ENCODE measurements at regions not wholly inside any gene's neighbourhood (a gene's known extent, or its start where the extent isn't known, plus 50 kb on each side); places are given as distances from the start of the nearest gene placed in this dataset.
A peak's percentile ranks its signal among the peaks of the same experiment; 100 is the strongest.

DNA sequence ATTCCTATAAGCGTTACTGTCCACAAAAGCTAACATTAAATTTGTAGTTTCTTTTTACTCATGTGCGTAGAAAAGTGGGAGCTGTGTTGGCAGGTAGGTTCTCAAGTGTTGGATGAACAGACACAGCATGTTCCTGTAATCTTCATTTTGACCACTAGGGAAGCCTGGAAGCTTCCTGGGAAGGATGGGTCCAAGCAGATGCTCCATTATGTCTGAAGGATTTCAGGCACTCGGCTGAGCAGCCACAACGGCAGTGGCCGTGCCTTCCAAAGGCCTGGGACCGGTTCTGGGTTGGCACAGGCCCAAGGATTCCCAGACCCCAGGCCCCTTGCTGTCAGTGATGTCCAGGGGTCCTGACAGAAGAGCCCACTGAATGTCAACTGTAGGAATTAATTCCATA is 386.3 kb downstream of the TNS3 start:
- Histone ChIP-seq H3K4me3 (ENCODE audit: low read depth, low read length, poor library complexity, severe bottlenecking) (no peak overlapping the region), H3K79me2 (ENCODE audit: insufficient read depth, low read depth, low read length) (no peaks in the 10 kb centered on the region), H3K9me2 (ENCODE audit: insufficient read depth, low read length) (no peaks in the 10 kb centered on the region), H2AFZ (ENCODE audit: low read length) (no peak overlapping the region), H3K36me3 (ENCODE audit: insufficient read depth, low read length) (no peaks in the 10 kb centered on the region), H3K27ac (ENCODE audit: low read depth, low read length, poor library complexity, severe bottlenecking) (no peak overlapping the region), H3K9me3 (ENCODE audit: low read length) (no peaks in the 10 kb centered on the region), H3K4me1 (ENCODE audit: insufficient read depth, low read length, poor library complexity, severe bottlenecking) (peaks cover 17% of the 10 kb centered on the region), H3K4me2 (ENCODE audit: low read length) (no peak overlapping the region), H4K20me1 (ENCODE audit: insufficient read depth, low read length) (no peaks in the 10 kb centered on the region)
- BruUV-seq (replicated peaks) = no TSS peak
- DNase-seq (ENCODE audit: low spot score) = no peak
- TF ChIP-seq EZH2phosphoT487 (IDR thresholded peaks at IDR 0.05; ENCODE audit: borderline replicate concordance, low read depth, low read length) = no peak
- TF ChIP-seq, protein P1, sequence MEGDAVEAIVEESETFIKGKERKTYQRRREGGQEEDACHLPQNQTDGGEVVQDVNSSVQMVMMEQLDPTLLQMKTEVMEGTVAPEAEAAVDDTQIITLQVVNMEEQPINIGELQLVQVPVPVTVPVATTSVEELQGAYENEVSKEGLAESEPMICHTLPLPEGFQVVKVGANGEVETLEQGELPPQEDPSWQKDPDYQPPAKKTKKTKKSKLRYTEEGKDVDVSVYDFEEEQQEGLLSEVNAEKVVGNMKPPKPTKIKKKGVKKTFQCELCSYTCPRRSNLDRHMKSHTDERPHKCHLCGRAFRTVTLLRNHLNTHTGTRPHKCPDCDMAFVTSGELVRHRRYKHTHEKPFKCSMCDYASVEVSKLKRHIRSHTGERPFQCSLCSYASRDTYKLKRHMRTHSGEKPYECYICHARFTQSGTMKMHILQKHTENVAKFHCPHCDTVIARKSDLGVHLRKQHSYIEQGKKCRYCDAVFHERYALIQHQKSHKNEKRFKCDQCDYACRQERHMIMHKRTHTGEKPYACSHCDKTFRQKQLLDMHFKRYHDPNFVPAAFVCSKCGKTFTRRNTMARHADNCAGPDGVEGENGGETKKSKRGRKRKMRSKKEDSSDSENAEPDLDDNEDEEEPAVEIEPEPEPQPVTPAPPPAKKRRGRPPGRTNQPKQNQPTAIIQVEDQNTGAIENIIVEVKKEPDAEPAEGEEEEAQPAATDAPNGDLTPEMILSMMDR (conservative IDR thresholded peaks at IDR 0.05; ENCODE audit: low read length) = peak; percentile 58
- ChIA-PET POLR2A (interaction anchor here (1.4 kb wide), 1 partner anchor 7 kb away, joined by 3 read pairs; no protein-coding TSS in a partner anchor), CTCF (ENCODE audit: unreplicated experiment) (no interaction called here)
- intact Hi-C loops (cut with micrococcal nuclease; ENCODE audit: unreplicated experiment) = no loop called here

- Histone ChIP-seq H3K9me3 (ENCODE audit: low read length) (no peaks in the 10 kb centered on the region), H3K36me3 (ENCODE audit: insufficient read depth, low read length) (no peaks in the 10 kb centered on the region), H4K20me1 (ENCODE audit: insufficient read depth, low read length) (no peaks in the 10 kb centered on the region), H3K4me2 (ENCODE audit: low read length) (no peak overlapping the region), H2AFZ (ENCODE audit: low read length) (no peak overlapping the region), H3K79me2 (ENCODE audit: insufficient read depth, low read depth, low read length) (no peaks in the 10 kb centered on the region), H3K9me2 (ENCODE audit: insufficient read depth, low read length) (no peaks in the 10 kb centered on the region), H3K27ac (ENCODE audit: low read depth, low read length, poor library complexity, severe bottlenecking) (no peak overlapping the region), H3K4me1 (ENCODE audit: insufficient read depth, low read length, poor library complexity, severe bottlenecking) (peaks cover 17% of the 10 kb centered on the region), H3K4me3 (ENCODE audit: low read depth, low read length, poor library complexity, severe bottlenecking) (no peak overlapping the region)
- no peak for DNase-seq (ENCODE audit: low spot score)
- CTCF ChIA-PET (ENCODE audit: unreplicated experiment) = no interaction called here
- no TSS peak for BruUV-seq (replicated peaks)
- intact Hi-C loops (cut with micrococcal nuclease; ENCODE audit: unreplicated experiment) = no loop called here
- TF ChIP-seq, protein P1 (conservative IDR thresholded peaks at IDR 0.05; ENCODE audit: low read length) = no peak
- TF ChIP-seq EZH2phosphoT487 (IDR thresholded peaks at IDR 0.05; ENCODE audit: borderline replicate concordance, low read depth, low read length) = no peak
- POLR2A ChIA-PET = no interaction called here
These were observed 387.3 kb downstream of the TNS3 start for GRCh38 chr7:47194516-47195057.

DNA sequence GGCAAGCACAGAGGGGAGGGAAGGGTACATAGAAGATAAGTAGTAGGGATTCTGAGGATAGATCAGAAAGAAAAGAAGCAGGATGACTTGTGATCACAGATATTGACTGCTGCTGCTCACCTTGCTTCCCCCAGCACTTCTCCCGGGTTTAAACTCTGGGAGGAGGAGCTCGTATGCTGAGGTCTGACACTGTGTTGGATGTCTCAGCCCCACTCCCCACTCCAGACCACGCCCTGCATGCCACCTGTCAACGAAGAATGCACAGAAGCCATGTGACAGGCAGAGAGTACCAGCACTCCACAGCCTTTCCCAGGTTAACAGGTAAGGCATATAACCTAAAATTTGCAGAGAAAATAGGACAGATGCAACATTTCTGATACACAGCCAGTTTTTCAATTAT is 388.9 kb downstream of the TNS3 start:
- no peaks in the 10 kb centered on the region for H3K36me3 ChIP-seq (ENCODE audit: insufficient read depth, low read length)
- H3K27ac ChIP-seq (ENCODE audit: low read depth, low read length, poor library complexity, severe bottlenecking) = no peak overlapping the region
- H3K9me2 ChIP-seq (ENCODE audit: insufficient read depth, low read length) = no peaks in the 10 kb centered on the region
- no peak overlapping the region for H3K4me2 ChIP-seq (ENCODE audit: low read length)
- no TSS peak for BruUV-seq (replicated peaks)
- H4K20me1 ChIP-seq (ENCODE audit: insufficient read depth, low read length) = no peaks in the 10 kb centered on the region
- H3K79me2 ChIP-seq (ENCODE audit: insufficient read depth, low read depth, low read length) = no peaks in the 10 kb centered on the region
- no peak for DNase-seq (ENCODE audit: low spot score)
- CTCF ChIA-PET (ENCODE audit: unreplicated experiment) = no interaction called here
- POLR2A ChIA-PET = no interaction called here
- intact Hi-C loops (cut with micrococcal nuclease; ENCODE audit: unreplicated experiment) = no loop called here
- peaks cover 28% of the 10 kb centered on the region for H3K4me1 ChIP-seq (ENCODE audit: insufficient read depth, low read length, poor library complexity, severe bottlenecking)
- TF ChIP-seq, protein P1 (conservative IDR thresholded peaks at IDR 0.05; ENCODE audit: low read length) = no peak
- TF ChIP-seq EZH2phosphoT487 (IDR thresholded peaks at IDR 0.05; ENCODE audit: borderline replicate concordance, low read depth, low read length) = no peak
- H3K4me3 ChIP-seq (ENCODE audit: low read depth, low read length, poor library complexity, severe bottlenecking) = no peak overlapping the region
- no peaks in the 10 kb centered on the region for H3K9me3 ChIP-seq (ENCODE audit: low read length)
- H2AFZ ChIP-seq (ENCODE audit: low read length) = no peak overlapping the region; the same call in 1 of the 2 replicates
